WERI-Rb-1 (cell line): ENCODE measurements at regions not wholly inside any gene's neighbourhood (a gene's known extent, or its start where the extent isn't known, plus 50 kb on each side); places are given as distances from the start of the nearest gene placed in this dataset.

Source experiments
- DNase-seq: peaks from one replicate; pipeline ENCODE4 v3.0.0-alpha.2; 2020
- H3K27ac ChIP-seq: fragments of 250-450 bp; sonication (Bioruptor Pico); 2 replicates; pipeline ENCODE4 v1.5.1; 2020; ENCODE audit warnings: mild to moderate bottlenecking, moderate library complexity
- H3K27me3 ChIP-seq: fragments of 250-450 bp; sonication (Bioruptor Pico); 2 replicates; pipeline ENCODE4 v1.5.1; 2021; ENCODE audit warnings: mild to moderate bottlenecking, low read depth, moderate library complexity; ENCODE audit not compliant: insufficient read depth, severe bottlenecking
- H3K36me3 ChIP-seq: fragments of 250-450 bp; sonication (Bioruptor Pico); 2 replicates; pipeline ENCODE4 v1.5.1; 2020; ENCODE audit warnings: mild to moderate bottlenecking, moderate library complexity
- H3K4me3 ChIP-seq: 2 replicates; pipeline ENCODE4 v1.5.1; 2011; ENCODE audit warnings: low read depth, mild to moderate bottlenecking, control low read depth, low read length
- H3K9me3 ChIP-seq: fragments of 250-450 bp; sonication (Bioruptor Pico); 2 replicates; pipeline ENCODE4 v1.5.1; 2021; ENCODE audit warnings: mild to moderate bottlenecking, moderate library complexity; ENCODE audit not compliant: severe bottlenecking
- TF ChIP-seq, protein P1 (sequence below): IDR thresholded peaks from 2 replicates; pipeline ENCODE4 v1.5.1; 2011; ENCODE audit warnings: low read depth, mild to moderate bottlenecking, control low read depth, inconsistent platforms, low read length

GRCh38 chr14:55938249-55938791 lies 179.9 kb upstream of the PELI2 start:
- Histone ChIP-seq H3K4me3 (no peak overlapping the region), H3K36me3 (no peaks in the 10 kb centered on the region), H3K27me3 (no peaks in the 10 kb centered on the region), H3K9me3 (peaks cover 9% of the 10 kb centered on the region), H3K27ac (no peak overlapping the region)
- TF ChIP-seq, protein P1, sequence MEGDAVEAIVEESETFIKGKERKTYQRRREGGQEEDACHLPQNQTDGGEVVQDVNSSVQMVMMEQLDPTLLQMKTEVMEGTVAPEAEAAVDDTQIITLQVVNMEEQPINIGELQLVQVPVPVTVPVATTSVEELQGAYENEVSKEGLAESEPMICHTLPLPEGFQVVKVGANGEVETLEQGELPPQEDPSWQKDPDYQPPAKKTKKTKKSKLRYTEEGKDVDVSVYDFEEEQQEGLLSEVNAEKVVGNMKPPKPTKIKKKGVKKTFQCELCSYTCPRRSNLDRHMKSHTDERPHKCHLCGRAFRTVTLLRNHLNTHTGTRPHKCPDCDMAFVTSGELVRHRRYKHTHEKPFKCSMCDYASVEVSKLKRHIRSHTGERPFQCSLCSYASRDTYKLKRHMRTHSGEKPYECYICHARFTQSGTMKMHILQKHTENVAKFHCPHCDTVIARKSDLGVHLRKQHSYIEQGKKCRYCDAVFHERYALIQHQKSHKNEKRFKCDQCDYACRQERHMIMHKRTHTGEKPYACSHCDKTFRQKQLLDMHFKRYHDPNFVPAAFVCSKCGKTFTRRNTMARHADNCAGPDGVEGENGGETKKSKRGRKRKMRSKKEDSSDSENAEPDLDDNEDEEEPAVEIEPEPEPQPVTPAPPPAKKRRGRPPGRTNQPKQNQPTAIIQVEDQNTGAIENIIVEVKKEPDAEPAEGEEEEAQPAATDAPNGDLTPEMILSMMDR: no peak
- DNase-seq: no peak

DNA sequence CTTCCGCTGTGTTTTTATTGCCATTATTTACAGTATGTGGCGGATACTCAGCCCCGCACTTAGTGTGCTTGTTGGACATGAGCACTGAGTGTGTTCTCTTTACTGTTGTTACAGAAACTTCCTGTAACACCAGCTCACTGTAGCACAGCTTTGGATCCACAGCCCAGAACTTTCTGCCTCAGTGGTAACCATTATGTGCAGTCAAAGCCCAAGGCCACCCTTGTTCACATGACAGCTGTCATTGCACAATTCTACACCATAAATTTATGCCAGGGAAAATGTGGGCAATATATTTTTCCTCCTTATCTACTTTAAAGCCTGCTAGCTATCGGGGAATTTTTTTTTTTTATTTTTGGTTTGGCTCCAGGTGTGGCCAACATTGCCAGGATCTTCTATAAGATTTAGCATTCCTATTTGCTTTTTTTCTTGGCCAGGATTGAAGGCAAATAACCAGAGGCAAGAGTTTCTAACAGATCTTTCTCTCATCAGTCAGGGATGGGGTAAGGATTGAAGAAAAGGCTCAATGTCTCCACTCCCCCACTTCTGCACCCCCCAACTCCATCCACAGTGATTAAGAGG lies 176.0 kb upstream of the PELI2 start:
- no peak overlapping the region for H3K4me3 ChIP-seq

GRCh38 chr14:55942826-55943225 lies 175.4 kb upstream of the PELI2 start:
- Histone ChIP-seq H3K4me3 (no peak overlapping the region), H3K27me3 (no peaks in the 10 kb centered on the region), H3K27ac (no peak overlapping the region), H3K36me3 (no peaks in the 10 kb centered on the region), H3K9me3 (no peaks in the 10 kb centered on the region)
- TF ChIP-seq, protein P1: no peak
- DNase-seq: no peak

More for the DNA sequence above, 176.0 kb upstream of the PELI2 start:
- DNase-seq: no peak
- Histone ChIP-seq H3K36me3 (no peaks in the 10 kb centered on the region), H3K27me3 (no peaks in the 10 kb centered on the region), H3K27ac (no peak overlapping the region), H3K9me3 (no peaks in the 10 kb centered on the region)
- TF ChIP-seq, protein P1: no peak

DNA sequence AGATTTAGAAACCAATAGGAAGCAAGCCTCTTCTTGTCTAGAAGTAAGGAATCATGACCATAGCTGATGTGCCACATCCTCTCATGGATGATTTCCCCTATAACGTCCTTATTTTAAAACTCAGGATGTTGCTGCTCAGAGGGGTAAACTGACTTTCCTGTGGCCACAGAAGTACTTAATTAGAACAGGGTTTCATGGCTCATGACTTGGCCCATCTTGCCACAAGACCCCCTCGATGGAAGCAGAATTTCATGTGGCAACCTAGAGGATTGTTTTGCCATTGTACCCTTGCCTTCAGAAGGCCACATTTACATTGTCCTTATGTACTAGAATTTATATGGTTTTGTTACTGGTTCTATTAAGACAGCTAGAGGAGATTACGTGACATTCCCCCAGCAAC lies 173.5 kb upstream of the PELI2 start:
- TF ChIP-seq, protein P1: no peak
- no peak overlapping the region for H3K4me3 ChIP-seq
- no peaks in the 10 kb centered on the region for H3K27me3 ChIP-seq
- DNase-seq: no peak
- no peaks in the 10 kb centered on the region for H3K9me3 ChIP-seq
- no peak overlapping the region for H3K27ac ChIP-seq
- H3K36me3 ChIP-seq: no peaks in the 10 kb centered on the region

- DNase-seq: no peak
- H3K27ac ChIP-seq: no peak overlapping the region
- H3K27me3 ChIP-seq: no peaks in the 10 kb centered on the region
- TF ChIP-seq, protein P1: no peak
- no peaks in the 10 kb centered on the region for H3K9me3 ChIP-seq
- H3K36me3 ChIP-seq: no peaks in the 10 kb centered on the region
- no peak overlapping the region for H3K4me3 ChIP-seq
Measured at GRCh38 chr14:55946231-55946630, 172.0 kb upstream of the PELI2 start.

- Histone ChIP-seq H3K4me3 (no peak overlapping the region), H3K36me3 (no peaks in the 10 kb centered on the region), H3K27me3 (no peaks in the 10 kb centered on the region), H3K9me3 (no peaks in the 10 kb centered on the region), H3K27ac (no peak overlapping the region)
- TF ChIP-seq, protein P1: no peak
- no peak for DNase-seq
Measured at GRCh38 chr14:55948399-55948798, 169.8 kb upstream of the PELI2 start.
